ENCODE measurements at regions not wholly inside any gene's neighbourhood (a gene's known extent, or its start where the extent isn't known, plus 50 kb on each side); places are given as distances from the start of the nearest gene placed in this dataset.

GRCh38 chr1:81525085-81525484, 275.6 kb upstream of the ADGRL2 start:
- Histone ChIP-seq H3K27me3 (ENCODE audit: control insufficient read depth in 1 of 2, insufficient read depth in 2 of 2, low read length in 2 of 2) (no peaks in the 10 kb centered on the region), H3K9me3 (ENCODE audit: control insufficient read depth in 1 of 2, low read length in 2 of 2) (no peaks in the 10 kb centered on the region), H3K9ac (ENCODE audit: low read depth in 1 of 2, low read length in 2 of 2) (no peak overlapping the region), H3K4me3 (ENCODE audit: low read depth in 1 of 2, low read length in 2 of 2) (no peak overlapping the region), H3K4me1 (ENCODE audit: control insufficient read depth in 1 of 2, insufficient read depth in 2 of 2, low read length in 2 of 2) (no peaks in the 10 kb centered on the region), H3K27ac (ENCODE audit: low read depth, low read length) (no peak overlapping the region), H3K36me3 (ENCODE audit: control insufficient read depth in 1 of 2, insufficient read depth in 2 of 2, low read length in 2 of 2) (no peaks in the 10 kb centered on the region)

- no peaks in the 10 kb centered on the region for H3K9me3 ChIP-seq (ENCODE audit: control insufficient read depth in 1 of 2, low read length in 2 of 2)
- H3K4me1 ChIP-seq (ENCODE audit: control insufficient read depth in 1 of 2, insufficient read depth in 2 of 2, low read length in 2 of 2) = no peaks in the 10 kb centered on the region
- H3K4me3 ChIP-seq (ENCODE audit: low read depth in 1 of 2, low read length in 2 of 2) = no peak overlapping the region
- no peak overlapping the region for H3K27ac ChIP-seq (ENCODE audit: low read depth, low read length)
- H3K27me3 ChIP-seq (ENCODE audit: control insufficient read depth in 1 of 2, insufficient read depth in 2 of 2, low read length in 2 of 2) = no peaks in the 10 kb centered on the region
- no peak overlapping the region for H3K9ac ChIP-seq (ENCODE audit: low read depth in 1 of 2, low read length in 2 of 2)
- no peaks in the 10 kb centered on the region for H3K36me3 ChIP-seq (ENCODE audit: control insufficient read depth in 1 of 2, insufficient read depth in 2 of 2, low read length in 2 of 2)
Observed at GRCh38 chr1:81519987-81520386, 280.7 kb upstream of the ADGRL2 start.

- H3K4me1 ChIP-seq (ENCODE audit: control insufficient read depth in 1 of 2, insufficient read depth in 2 of 2, low read length in 2 of 2) = no peaks in the 10 kb centered on the region
- no peaks in the 10 kb centered on the region for H3K9me3 ChIP-seq (ENCODE audit: control insufficient read depth in 1 of 2, low read length in 2 of 2)
- H3K27ac ChIP-seq (ENCODE audit: low read depth, low read length) = no peak overlapping the region
- no peaks in the 10 kb centered on the region for H3K36me3 ChIP-seq (ENCODE audit: control insufficient read depth in 1 of 2, insufficient read depth in 2 of 2, low read length in 2 of 2)
- no peaks in the 10 kb centered on the region for H3K27me3 ChIP-seq (ENCODE audit: control insufficient read depth in 1 of 2, insufficient read depth in 2 of 2, low read length in 2 of 2)
- no peak overlapping the region for H3K9ac ChIP-seq (ENCODE audit: low read depth in 1 of 2, low read length in 2 of 2)
- no peak overlapping the region for H3K4me3 ChIP-seq (ENCODE audit: low read depth in 1 of 2, low read length in 2 of 2)
Observed at GRCh38 chr1:81517987-81518386, 282.7 kb upstream of the ADGRL2 start.

GRCh38 chr1:81513796-81514354, 286.9 kb upstream of the ADGRL2 start:
- no peak overlapping the region for H3K9ac ChIP-seq (ENCODE audit: low read depth in 1 of 2, low read length in 2 of 2)
- no peaks in the 10 kb centered on the region for H3K36me3 ChIP-seq (ENCODE audit: control insufficient read depth in 1 of 2, insufficient read depth in 2 of 2, low read length in 2 of 2)
- no peak overlapping the region for H3K27ac ChIP-seq (ENCODE audit: low read depth, low read length)
- H3K9me3 ChIP-seq (ENCODE audit: control insufficient read depth in 1 of 2, low read length in 2 of 2) = no peaks in the 10 kb centered on the region
- H3K4me1 ChIP-seq (ENCODE audit: control insufficient read depth in 1 of 2, insufficient read depth in 2 of 2, low read length in 2 of 2) = no peaks in the 10 kb centered on the region
- no peaks in the 10 kb centered on the region for H3K27me3 ChIP-seq (ENCODE audit: control insufficient read depth in 1 of 2, insufficient read depth in 2 of 2, low read length in 2 of 2)
- no peak overlapping the region for H3K4me3 ChIP-seq (ENCODE audit: low read depth in 1 of 2, low read length in 2 of 2)

- Histone ChIP-seq H3K4me1 (ENCODE audit: control insufficient read depth in 1 of 2, insufficient read depth in 2 of 2, low read length in 2 of 2) (no peaks in the 10 kb centered on the region), H3K36me3 (ENCODE audit: control insufficient read depth in 1 of 2, insufficient read depth in 2 of 2, low read length in 2 of 2) (no peaks in the 10 kb centered on the region), H3K9ac (ENCODE audit: low read depth in 1 of 2, low read length in 2 of 2) (no peak overlapping the region), H3K4me3 (ENCODE audit: low read depth in 1 of 2, low read length in 2 of 2) (no peak overlapping the region), H3K27ac (ENCODE audit: low read depth, low read length) (no peak overlapping the region), H3K9me3 (ENCODE audit: control insufficient read depth in 1 of 2, low read length in 2 of 2) (no peaks in the 10 kb centered on the region), H3K27me3 (ENCODE audit: control insufficient read depth in 1 of 2, insufficient read depth in 2 of 2, low read length in 2 of 2) (no peaks in the 10 kb centered on the region)
Observed at GRCh38 chr1:81512252-81513003, 288.3 kb upstream of the ADGRL2 start.

- Histone ChIP-seq H3K27ac (ENCODE audit: low read depth, low read length) (no peak overlapping the region), H3K9ac (ENCODE audit: low read depth in 1 of 2, low read length in 2 of 2) (no peak overlapping the region), H3K9me3 (ENCODE audit: control insufficient read depth in 1 of 2, low read length in 2 of 2) (no peaks in the 10 kb centered on the region), H3K4me3 (ENCODE audit: low read depth in 1 of 2, low read length in 2 of 2) (no peak overlapping the region), H3K4me1 (ENCODE audit: control insufficient read depth in 1 of 2, insufficient read depth in 2 of 2, low read length in 2 of 2) (no peaks in the 10 kb centered on the region), H3K36me3 (ENCODE audit: control insufficient read depth in 1 of 2, insufficient read depth in 2 of 2, low read length in 2 of 2) (no peaks in the 10 kb centered on the region), H3K27me3 (ENCODE audit: control insufficient read depth in 1 of 2, insufficient read depth in 2 of 2, low read length in 2 of 2) (no peaks in the 10 kb centered on the region)
Observed at GRCh38 chr1:81511281-81511680, 289.5 kb upstream of the ADGRL2 start.

GRCh38 chr1:81510701-81511100, 290.0 kb upstream of the ADGRL2 start:
- H3K9me3 ChIP-seq (ENCODE audit: control insufficient read depth in 1 of 2, low read length in 2 of 2) = no peaks in the 10 kb centered on the region
- no peaks in the 10 kb centered on the region for H3K36me3 ChIP-seq (ENCODE audit: control insufficient read depth in 1 of 2, insufficient read depth in 2 of 2, low read length in 2 of 2)
- H3K4me3 ChIP-seq (ENCODE audit: low read depth in 1 of 2, low read length in 2 of 2) = no peak overlapping the region
- H3K9ac ChIP-seq (ENCODE audit: low read depth in 1 of 2, low read length in 2 of 2) = no peak overlapping the region
- no peak overlapping the region for H3K27ac ChIP-seq (ENCODE audit: low read depth, low read length)
- H3K27me3 ChIP-seq (ENCODE audit: control insufficient read depth in 1 of 2, insufficient read depth in 2 of 2, low read length in 2 of 2) = no peaks in the 10 kb centered on the region
- H3K4me1 ChIP-seq (ENCODE audit: control insufficient read depth in 1 of 2, insufficient read depth in 2 of 2, low read length in 2 of 2) = no peaks in the 10 kb centered on the region

GRCh38 chr1:81509594-81509993, 291.1 kb upstream of the ADGRL2 start:
- no peak overlapping the region for H3K9ac ChIP-seq (ENCODE audit: low read depth in 1 of 2, low read length in 2 of 2)

GRCh38 chr1:81506699-81507098, 294.0 kb upstream of the ADGRL2 start:
- Histone ChIP-seq H3K4me3 (ENCODE audit: low read depth in 1 of 2, low read length in 2 of 2) (no peak overlapping the region), H3K9ac (ENCODE audit: low read depth in 1 of 2, low read length in 2 of 2) (no peak overlapping the region), H3K36me3 (ENCODE audit: control insufficient read depth in 1 of 2, insufficient read depth in 2 of 2, low read length in 2 of 2) (no peaks in the 10 kb centered on the region), H3K9me3 (ENCODE audit: control insufficient read depth in 1 of 2, low read length in 2 of 2) (no peaks in the 10 kb centered on the region), H3K27ac (ENCODE audit: low read depth, low read length) (no peak overlapping the region), H3K27me3 (ENCODE audit: control insufficient read depth in 1 of 2, insufficient read depth in 2 of 2, low read length in 2 of 2) (no peaks in the 10 kb centered on the region), H3K4me1 (ENCODE audit: control insufficient read depth in 1 of 2, insufficient read depth in 2 of 2, low read length in 2 of 2) (no peaks in the 10 kb centered on the region)

More at GRCh38 chr1:81509594-81509993, 291.1 kb upstream of the ADGRL2 start:
- Histone ChIP-seq H3K27me3 (ENCODE audit: control insufficient read depth in 1 of 2, insufficient read depth in 2 of 2, low read length in 2 of 2) (no peaks in the 10 kb centered on the region), H3K4me3 (ENCODE audit: low read depth in 1 of 2, low read length in 2 of 2) (no peak overlapping the region), H3K9me3 (ENCODE audit: control insufficient read depth in 1 of 2, low read length in 2 of 2) (no peaks in the 10 kb centered on the region), H3K4me1 (ENCODE audit: control insufficient read depth in 1 of 2, insufficient read depth in 2 of 2, low read length in 2 of 2) (no peaks in the 10 kb centered on the region), H3K36me3 (ENCODE audit: control insufficient read depth in 1 of 2, insufficient read depth in 2 of 2, low read length in 2 of 2) (no peaks in the 10 kb centered on the region), H3K27ac (ENCODE audit: low read depth, low read length) (no peak overlapping the region)

- H3K27ac ChIP-seq (ENCODE audit: low read depth, low read length) = no peak overlapping the region
Observed at GRCh38 chr1:81505831-81506230, 294.9 kb upstream of the ADGRL2 start.

More at GRCh38 chr1:81505831-81506230, 294.9 kb upstream of the ADGRL2 start:
- no peak overlapping the region for H3K9ac ChIP-seq (ENCODE audit: low read depth in 1 of 2, low read length in 2 of 2)
- H3K9me3 ChIP-seq (ENCODE audit: control insufficient read depth in 1 of 2, low read length in 2 of 2) = no peaks in the 10 kb centered on the region
- H3K36me3 ChIP-seq (ENCODE audit: control insufficient read depth in 1 of 2, insufficient read depth in 2 of 2, low read length in 2 of 2) = no peaks in the 10 kb centered on the region
- H3K4me3 ChIP-seq (ENCODE audit: low read depth in 1 of 2, low read length in 2 of 2) = no peak overlapping the region
- H3K4me1 ChIP-seq (ENCODE audit: control insufficient read depth in 1 of 2, insufficient read depth in 2 of 2, low read length in 2 of 2) = no peaks in the 10 kb centered on the region
- H3K27me3 ChIP-seq (ENCODE audit: control insufficient read depth in 1 of 2, insufficient read depth in 2 of 2, low read length in 2 of 2) = no peaks in the 10 kb centered on the region
